Erythroblast (primary cell): ENCODE measurements at regions not wholly inside any gene's neighbourhood (a gene's known extent, or its start where the extent isn't known, plus 50 kb on each side); places are given as distances from the start of the nearest gene placed in this dataset.

ENCODE experiments used
- GATA1 ChIP-seq: IDR thresholded peaks from 2 replicates; pipeline ENCODE4 v1.6.1; 2011; ENCODE audit warnings: low read depth, mild to moderate bottlenecking, control low read depth, low read length, moderate library complexity
- POLR2A ChIP-seq: IDR thresholded peaks from 2 replicates; pipeline ENCODE4 v1.6.1; 2011; ENCODE audit warnings: mild to moderate bottlenecking, low read length

DNA sequence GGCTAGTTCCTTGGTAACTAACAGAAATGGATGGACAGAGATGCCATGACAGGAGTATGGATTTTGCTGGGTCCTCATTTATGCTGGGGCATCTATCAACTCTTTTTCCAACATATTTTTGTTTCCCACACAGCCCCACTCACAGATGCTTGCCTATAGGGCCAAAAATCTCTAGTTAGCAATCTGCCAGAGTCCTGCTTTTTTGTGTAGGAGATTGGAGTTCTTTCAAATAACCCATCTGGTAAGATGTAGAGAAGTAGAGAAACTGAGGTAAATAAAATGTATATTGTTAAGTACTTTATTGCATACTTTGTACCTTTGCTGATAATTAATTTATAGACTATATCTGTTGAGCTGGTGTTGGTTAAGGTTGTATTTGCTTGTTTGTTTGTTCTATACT lies 456.5 kb upstream of the GOLIM4 start:
- TF ChIP-seq POLR2A (no peak), GATA1 (no peak)
